Left renal cortex interstitium (tissue), 4 donors: ENCODE measurements at regions not wholly inside any gene's neighbourhood (a gene's known extent, or its start where the extent isn't known, plus 50 kb on each side); places are given as distances from the start of the nearest gene placed in this dataset.

Source experiments
- DNase-seq, 4 donors: peaks; one replicate each; pipeline ENCODE4 v3.0.0-alpha.2; 2013; ENCODE audit warnings: low read depth in 4 of 4, low spot score in 2 of 4, missing footprints in 1 of 4

GRCh38 chr6:77181749-77182148 is 281.5 kb downstream of the HTR1B start:
- no peak for DNase-seq

GRCh38 chr6:77180326-77180725 is 283.0 kb downstream of the HTR1B start:
- DNase-seq: no peak

DNA sequence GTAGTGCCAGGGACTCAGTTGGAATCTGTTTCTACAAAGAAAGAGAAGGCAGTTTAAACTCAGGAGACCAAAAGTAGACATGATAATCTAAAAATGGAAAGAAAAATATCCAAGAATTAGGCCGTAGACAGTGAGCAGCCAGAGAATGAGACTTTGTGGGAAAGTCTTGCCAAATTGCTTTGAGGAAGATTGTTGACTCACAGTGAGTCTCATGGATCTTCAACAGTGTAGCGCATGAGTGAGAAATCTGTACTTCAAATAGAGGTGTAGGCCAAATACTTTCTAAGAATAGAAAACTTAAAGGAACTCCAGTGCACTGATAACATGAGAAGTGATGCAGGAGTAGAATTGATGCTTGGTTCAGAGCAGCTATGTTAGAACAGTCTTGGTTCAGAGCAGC is 284.5 kb downstream of the HTR1B start:
- no peak for DNase-seq

DNA sequence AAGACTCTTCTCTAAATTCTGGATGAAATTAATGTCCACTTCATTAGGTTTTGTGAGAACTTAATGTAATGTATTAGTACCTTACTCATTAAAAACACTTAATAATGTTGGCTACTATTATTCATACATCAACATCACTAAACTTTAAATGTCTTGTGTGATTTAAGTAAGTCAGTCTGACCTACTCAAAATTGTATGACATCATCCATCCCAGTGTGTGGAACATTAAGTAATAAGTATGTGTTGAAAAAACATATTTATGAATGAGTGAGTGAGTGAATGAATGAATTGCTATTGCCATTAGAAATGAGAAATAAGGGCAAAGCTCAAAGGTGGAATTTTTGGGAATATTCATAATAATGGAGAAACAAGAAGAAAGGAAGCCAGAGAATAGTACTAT is 285.8 kb downstream of the HTR1B start:
- no peak for DNase-seq

DNA sequence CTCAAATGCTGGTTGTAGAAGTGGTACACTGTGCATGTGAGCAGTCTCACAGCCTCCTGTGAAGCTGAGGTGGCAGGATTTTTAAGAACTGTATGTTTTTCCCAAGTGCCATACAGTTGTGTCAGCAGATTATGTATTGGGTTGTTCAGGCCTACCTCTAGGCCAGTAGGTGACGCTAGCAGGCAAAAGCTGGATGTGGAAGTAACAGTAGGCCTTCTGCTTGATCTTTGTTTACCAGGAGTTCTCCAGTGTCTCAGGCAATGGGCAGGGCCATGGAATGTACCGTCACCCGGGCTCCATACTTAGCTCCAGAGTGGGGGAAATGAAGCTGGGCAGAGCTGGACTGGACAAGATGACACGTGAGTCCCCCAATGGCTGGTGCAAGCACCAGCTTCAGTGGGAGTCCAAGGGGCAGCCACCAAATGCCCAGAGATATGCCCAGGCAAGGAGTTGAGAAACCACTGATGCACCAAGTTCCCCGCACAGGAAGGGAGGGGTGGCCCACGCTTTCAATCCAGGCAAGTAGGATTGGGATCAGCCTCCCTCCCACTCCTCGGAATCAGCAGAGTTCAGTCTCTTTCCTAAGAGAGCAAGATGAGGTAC is 289.7 kb downstream of the HTR1B start:
- DNase-seq: no peak

DNA sequence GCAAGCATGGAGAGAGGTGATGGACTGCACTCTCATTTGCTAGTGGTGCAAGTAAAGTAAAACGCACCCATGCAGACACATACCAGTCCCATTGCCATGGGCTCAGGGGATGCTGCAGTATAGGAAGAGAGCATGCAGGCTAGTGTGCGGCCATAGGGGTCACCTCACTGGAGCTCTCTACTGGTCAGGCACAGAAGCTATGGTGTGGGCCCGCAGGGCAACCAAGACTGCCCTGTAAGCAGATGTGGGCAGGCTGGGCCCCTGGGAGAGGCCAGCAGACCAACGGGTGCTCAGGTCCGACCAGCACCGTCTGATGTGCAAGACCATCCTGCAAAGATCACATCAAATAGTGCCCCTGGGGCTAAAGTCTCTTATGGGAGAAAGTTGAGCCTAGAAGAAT is 290.7 kb downstream of the HTR1B start:
- no peak for DNase-seq

DNA sequence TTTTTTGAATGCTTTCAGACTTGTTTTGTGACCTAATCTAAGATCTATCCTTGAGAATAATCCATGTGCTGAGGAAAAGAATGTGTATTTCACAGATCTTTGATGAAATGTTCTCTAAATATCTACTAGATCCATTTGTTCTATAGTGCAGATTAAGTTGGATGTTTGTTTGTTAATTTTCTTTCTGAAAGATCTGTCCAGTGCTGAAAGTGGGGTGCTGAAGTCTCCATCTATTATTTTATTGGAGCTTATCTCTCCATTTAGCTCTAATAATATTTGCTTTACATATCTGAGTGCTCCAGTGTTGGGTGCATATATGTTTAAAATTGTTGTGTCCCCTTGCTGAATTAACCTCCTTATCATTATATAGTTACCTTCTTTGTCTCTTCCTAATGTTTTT is 303.6 kb downstream of the HTR1B start:
- DNase-seq: no peak

GRCh38 chr6:77151241-77151640 is 312.1 kb downstream of the HTR1B start:
- DNase-seq: no peak

- no peak for DNase-seq
Measured at GRCh38 chr6:77150736-77151135, 312.6 kb downstream of the HTR1B start.

- no peak for DNase-seq
Measured at GRCh38 chr6:77145244-77145643, 318.0 kb downstream of the HTR1B start.

- no peak for DNase-seq
Measured at GRCh38 chr6:77143659-77144447, 319.4 kb downstream of the HTR1B start.

GRCh38 chr6:77136086-77136485 is 327.2 kb downstream of the HTR1B start:
- DNase-seq: no peak

GRCh38 chr6:77133031-77133430 is 330.3 kb downstream of the HTR1B start:
- no peak for DNase-seq

DNA sequence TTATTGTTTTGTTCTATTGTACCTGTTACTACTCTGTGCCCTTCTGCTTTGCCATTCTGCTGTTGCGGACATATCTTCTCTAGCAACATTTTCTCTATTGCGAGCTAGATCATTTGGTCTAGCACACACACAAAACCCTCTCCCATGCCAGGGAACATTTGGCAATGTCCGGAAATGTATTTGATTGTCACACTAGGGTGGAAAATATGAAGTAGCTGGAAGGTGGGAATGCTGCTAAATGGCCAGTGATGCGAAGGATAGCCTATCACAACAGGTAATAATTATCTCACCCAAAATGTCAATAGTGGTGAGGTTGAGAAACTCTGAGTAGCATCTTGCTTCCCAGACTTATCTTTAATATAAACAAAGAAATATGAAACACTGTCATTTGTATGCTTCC is 331.9 kb downstream of the HTR1B start:
- no peak for DNase-seq

DNA sequence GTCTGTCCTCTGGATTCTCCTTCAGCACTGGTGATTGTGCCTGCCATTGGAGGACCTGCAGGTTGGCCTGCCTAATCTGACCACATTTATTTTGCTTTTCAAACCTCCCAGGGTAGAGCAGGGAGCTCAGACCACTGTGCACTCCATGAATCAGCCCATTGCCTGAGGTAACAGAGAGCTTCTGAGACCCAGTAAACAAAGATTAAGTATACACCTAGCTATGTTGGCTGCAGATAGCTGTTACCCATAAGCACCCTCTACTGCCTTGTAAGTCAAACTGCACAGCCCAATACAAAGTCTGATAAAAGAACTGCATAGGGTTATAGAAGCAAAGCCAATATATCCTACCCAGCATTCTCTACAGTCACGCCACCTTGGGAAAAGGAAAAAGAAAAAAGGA is 338.7 kb downstream of the HTR1B start:
- no peak for DNase-seq

- no peak for DNase-seq
Measured at GRCh38 chr6:77123527-77123926, 339.8 kb downstream of the HTR1B start.

DNA sequence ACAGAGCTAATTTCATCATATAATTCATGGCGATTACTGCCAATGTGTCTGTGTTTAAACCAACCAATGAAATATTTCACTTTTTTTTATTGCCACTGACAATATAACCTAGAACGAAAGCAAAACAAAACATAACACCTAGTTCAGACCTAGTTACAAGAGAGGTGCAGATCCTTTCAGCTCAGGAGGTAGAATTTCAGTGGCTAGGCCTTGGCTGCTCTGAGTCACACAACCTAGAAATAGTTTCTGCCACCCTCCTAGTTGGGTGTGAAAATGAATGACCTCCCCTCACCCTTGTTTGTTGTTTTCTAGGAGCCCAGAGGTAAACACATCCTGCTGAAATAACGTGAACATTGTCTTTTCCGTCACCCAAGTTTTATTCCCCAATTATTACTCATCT is 356.3 kb downstream of the HTR1B start:
- no peak for DNase-seq

DNA sequence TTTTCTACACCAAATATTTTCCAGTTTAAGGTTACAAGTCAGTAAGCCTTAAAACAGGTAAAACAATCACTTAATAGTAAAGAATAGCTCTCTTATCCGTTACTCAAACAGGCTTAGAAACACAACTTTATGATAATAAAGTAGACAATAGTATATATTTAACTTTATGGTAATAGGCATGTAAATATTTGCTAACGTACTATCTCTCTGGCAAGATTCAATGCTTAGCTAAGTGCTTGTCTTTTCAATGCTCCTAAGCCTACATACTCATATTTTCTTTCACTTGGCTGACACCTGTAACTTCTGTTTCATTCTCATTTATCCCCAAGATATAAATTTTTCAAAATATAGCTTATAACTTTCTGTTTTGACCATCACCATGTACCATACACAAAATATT is 358.2 kb downstream of the HTR1B start:
- DNase-seq: no peak

DNA sequence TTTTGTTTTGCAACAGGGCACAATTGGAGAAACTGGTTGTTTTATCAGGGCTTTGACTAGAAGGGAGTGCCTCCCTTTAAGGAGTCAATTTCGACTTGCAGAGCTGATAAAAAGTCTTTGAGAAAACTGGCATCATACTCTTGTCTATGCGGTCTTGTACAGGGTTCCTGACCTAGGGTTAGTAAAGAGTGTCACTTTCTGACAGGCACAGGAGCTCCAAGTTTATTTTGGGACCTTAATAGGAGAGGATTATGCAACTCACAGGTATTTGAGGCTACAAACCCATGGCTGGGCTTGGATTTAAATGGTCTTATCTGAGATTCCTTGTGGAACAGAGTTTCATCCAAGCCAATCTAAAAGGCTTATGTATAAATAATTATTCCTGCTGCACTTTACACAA is 365.4 kb downstream of the HTR1B start:
- DNase-seq: no peak

DNA sequence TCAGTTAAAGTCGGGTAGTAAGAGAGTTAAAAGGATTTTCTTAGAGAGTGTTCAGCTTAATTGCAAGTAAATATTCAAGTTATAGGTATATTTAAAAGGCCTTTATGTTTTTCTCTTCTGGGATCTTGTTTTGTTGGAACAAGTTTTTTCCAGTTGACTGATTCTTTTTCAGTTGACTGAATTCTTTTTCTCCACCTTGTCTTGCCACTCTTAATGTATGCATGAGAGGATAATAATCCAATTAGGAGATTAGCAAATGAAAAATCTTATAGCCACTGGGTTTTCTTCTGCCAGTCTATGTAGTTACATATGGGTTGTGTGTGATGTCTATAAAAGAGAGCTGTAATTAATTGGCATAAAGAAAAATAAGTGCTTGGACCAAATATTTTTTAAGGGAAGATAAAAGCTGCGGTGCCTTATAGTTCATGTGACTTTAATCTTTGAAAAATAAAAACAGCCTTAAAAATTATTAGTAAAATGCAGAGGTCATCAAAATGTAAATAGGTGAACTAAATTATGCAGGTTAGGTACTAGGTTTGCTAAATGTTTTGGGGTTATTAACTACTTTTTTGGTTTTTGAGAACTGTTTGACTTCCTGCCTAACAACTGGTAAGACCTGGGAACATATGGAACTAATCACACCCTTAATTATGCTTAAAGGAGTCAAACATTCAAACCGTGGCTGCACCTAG is 367.2 kb downstream of the HTR1B start:
- no peak for DNase-seq

GRCh38 chr6:77094821-77095220 is 368.5 kb downstream of the HTR1B start:
- DNase-seq: no peak

DNA sequence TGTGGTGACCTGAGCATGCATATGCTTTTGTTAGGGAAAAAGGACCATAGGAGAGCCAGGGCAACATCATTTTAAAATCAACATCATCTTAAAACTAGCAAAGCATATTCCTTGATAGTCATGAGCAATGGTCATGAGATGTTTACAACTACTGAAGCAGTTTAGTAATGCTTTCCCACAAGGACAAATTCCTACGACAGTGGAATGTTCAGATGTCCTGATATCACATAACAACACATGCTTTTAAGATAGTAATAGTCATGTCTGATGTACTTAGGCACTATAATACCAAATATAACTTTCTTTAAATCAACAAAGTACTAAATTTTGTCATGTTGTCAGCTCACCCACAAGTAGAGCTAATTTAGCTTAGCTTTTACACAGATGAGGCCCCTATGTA is 370.3 kb downstream of the HTR1B start:
- no peak for DNase-seq
